GM23338 (cell line): ENCODE measurements at regions not wholly inside any gene's neighbourhood (a gene's known extent, or its start where the extent isn't known, plus 50 kb on each side); places are given as distances from the start of the nearest gene placed in this dataset.

ENCODE experiments used
- ATAC-seq: fragments of 200-7000 bp; cut with Tn5 transposase; 3 replicates; pipeline ENCODE4 v1.9.1; 2020
- DNase-seq: peaks from one replicate; pipeline ENCODE4 v3.0.0-alpha.2; 2015; ENCODE audit warnings: low spot score
- H2AFZ ChIP-seq: fragments of 200-600 bp; sonication (generic); 2 replicates; pipeline ENCODE4 v1.8.0; 2016; ENCODE audit warnings: antibody characterized with exemption, mild to moderate bottlenecking, moderate library complexity
- H3F3A ChIP-seq: fragments of 200-600 bp; sonication (generic); replicated peaks from 2 replicates; pipeline ENCODE4 v1.8.0; 2017; ENCODE audit warnings: antibody characterized with exemption, mixed run types, low read depth
- H3K27ac ChIP-seq: fragments of 200-600 bp; sonication (generic); 2 replicates; pipeline ENCODE4 v1.6.1; 2016; ENCODE audit warnings: low read depth
- H3K27me3 ChIP-seq: fragments of 200-600 bp; sonication (generic); 2 replicates; pipeline ENCODE4 v1.8.0; 2016; ENCODE audit warnings: mild to moderate bottlenecking, mixed run types, moderate library complexity; ENCODE audit not compliant: insufficient read depth
- H3K36me3 ChIP-seq: fragments of 200-600 bp; sonication (generic); 2 replicates; pipeline ENCODE4 v1.8.0; 2016; ENCODE audit warnings: mild to moderate bottlenecking; ENCODE audit not compliant: insufficient read depth
- H3K4me1 ChIP-seq: fragments of 200-600 bp; sonication (generic); 2 replicates; pipeline ENCODE4 v1.8.0; 2016; ENCODE audit warnings: mild to moderate bottlenecking, moderate library complexity; ENCODE audit not compliant: insufficient read depth
- H3K4me2 ChIP-seq: fragments of 200-600 bp; sonication (generic); 2 replicates; pipeline ENCODE4 v1.7.1; 2017; ENCODE audit warnings: mixed run types
- H3K4me3 ChIP-seq: fragments of 200-600 bp; sonication (generic); 2 replicates; pipeline ENCODE4 v1.6.1; 2016; ENCODE audit warnings: mixed run types
- H3K79me2 ChIP-seq: fragments of 200-600 bp; sonication (generic); replicated peaks from 2 replicates; pipeline ENCODE4 v1.8.0; 2017; ENCODE audit warnings: mild to moderate bottlenecking; ENCODE audit not compliant: insufficient read depth
- H3K9me2 ChIP-seq: fragments of 200-600 bp; sonication (generic); 2 replicates; pipeline ENCODE4 v1.8.0; 2017; ENCODE audit not compliant: insufficient read depth
- H4K20me1 ChIP-seq: fragments of 200-600 bp; sonication (generic); replicated peaks from 2 replicates; pipeline ENCODE4 v1.8.0; 2017; ENCODE audit warnings: mild to moderate bottlenecking; ENCODE audit not compliant: insufficient read depth
- H3K27ac Mint-ChIP-seq: 2 replicates; pipeline ENCODE4 v1.8.0; 2020; ENCODE audit warnings: inconsistent platforms, mild to moderate bottlenecking, moderate library complexity, mixed read lengths
- H3K27me3 Mint-ChIP-seq: 3 replicates; pipeline ENCODE4 v1.8.0; 2022; ENCODE audit warnings: low read depth, mild to moderate bottlenecking, moderate library complexity, mixed read lengths, inconsistent platforms; ENCODE audit not compliant: insufficient read depth, poor library complexity
- H3K36me3 Mint-ChIP-seq: 3 replicates; pipeline ENCODE4 v1.8.0; 2021; ENCODE audit warnings: low read depth, mild to moderate bottlenecking, inconsistent platforms, moderate library complexity, mixed read lengths
- H3K4me1 Mint-ChIP-seq: 3 replicates; pipeline ENCODE4 v1.8.0; 2020; ENCODE audit warnings: mild to moderate bottlenecking, inconsistent platforms, mixed read lengths
- H3K4me3 Mint-ChIP-seq: 3 replicates; pipeline ENCODE4 v1.8.0; 2021; ENCODE audit warnings: moderate library complexity, mild to moderate bottlenecking, inconsistent platforms, mixed read lengths
- H3K9me3 Mint-ChIP-seq: 3 replicates; pipeline ENCODE4 v1.8.0; 2020; ENCODE audit warnings: moderate library complexity, mild to moderate bottlenecking, inconsistent platforms, mixed read lengths
- EZH2 ChIP-seq: fragments of 200-600 bp; sonication (generic); IDR thresholded peaks from one replicate; pipeline ENCODE4 v1.8.0; 2017; ENCODE audit warnings: antibody characterized with exemption, mild to moderate bottlenecking, low read depth; ENCODE audit not compliant: unreplicated experiment
- STAT1 ChIP-seq: IDR thresholded peaks from one replicate; pipeline ENCODE4 v1.6.1; 2016; ENCODE audit warnings: antibody characterized with exemption; ENCODE audit not compliant: unreplicated experiment
- ZNF331 ChIP-seq: fragments of 250-450 bp; sonication (Bioruptor Pico); IDR thresholded peaks from 2 replicates; pipeline ENCODE4 v1.5.0; 2020; ENCODE audit warnings: low read depth, mild to moderate bottlenecking, moderate library complexity
- ZNF462 ChIP-seq: fragments of 250-450 bp; sonication (Bioruptor Pico); IDR thresholded peaks from 2 replicates; pipeline ENCODE4 v1.5.0; 2020; ENCODE audit warnings: mild to moderate bottlenecking, moderate library complexity
- TF ChIP-seq, protein P1 (sequence below), 2 experiments: fragments of 200-600 bp in 1 of 2; sonication (generic) in 1 of 2; conservative IDR thresholded peaks; 2 replicates each; pipeline versions ENCODE4 v1.5.1 to v1.6.1; 2016 to 2017; ENCODE audit warnings: antibody characterized with exemption in 2 of 2, low read depth in 2 of 2, mild to moderate bottlenecking in 2 of 2, moderate library complexity in 1 of 2
- TF ChIP-seq, protein P2 (sequence below): IDR thresholded peaks from 2 replicates; pipeline ENCODE4 v1.6.1; 2016; ENCODE audit warnings: antibody characterized with exemption

GRCh38 chr9:106634641-106635040, 228.3 kb upstream of the ZNF462 start:
- Mint-ChIP-seq H3K4me3 (no peak overlapping the region), H3K9me3 (no peaks in the 10 kb centered on the region)
- TF ChIP-seq STAT1 (no peak), EZH2 (no peak), ZNF331 (CRISPR knock-in tag) (no peak), ZNF462 (CRISPR knock-in tag) (no peak)
- TF ChIP-seq, protein P1, sequence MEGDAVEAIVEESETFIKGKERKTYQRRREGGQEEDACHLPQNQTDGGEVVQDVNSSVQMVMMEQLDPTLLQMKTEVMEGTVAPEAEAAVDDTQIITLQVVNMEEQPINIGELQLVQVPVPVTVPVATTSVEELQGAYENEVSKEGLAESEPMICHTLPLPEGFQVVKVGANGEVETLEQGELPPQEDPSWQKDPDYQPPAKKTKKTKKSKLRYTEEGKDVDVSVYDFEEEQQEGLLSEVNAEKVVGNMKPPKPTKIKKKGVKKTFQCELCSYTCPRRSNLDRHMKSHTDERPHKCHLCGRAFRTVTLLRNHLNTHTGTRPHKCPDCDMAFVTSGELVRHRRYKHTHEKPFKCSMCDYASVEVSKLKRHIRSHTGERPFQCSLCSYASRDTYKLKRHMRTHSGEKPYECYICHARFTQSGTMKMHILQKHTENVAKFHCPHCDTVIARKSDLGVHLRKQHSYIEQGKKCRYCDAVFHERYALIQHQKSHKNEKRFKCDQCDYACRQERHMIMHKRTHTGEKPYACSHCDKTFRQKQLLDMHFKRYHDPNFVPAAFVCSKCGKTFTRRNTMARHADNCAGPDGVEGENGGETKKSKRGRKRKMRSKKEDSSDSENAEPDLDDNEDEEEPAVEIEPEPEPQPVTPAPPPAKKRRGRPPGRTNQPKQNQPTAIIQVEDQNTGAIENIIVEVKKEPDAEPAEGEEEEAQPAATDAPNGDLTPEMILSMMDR (conservative IDR thresholded peaks at IDR 0.05; ENCODE audit: low read depth in 2 of 2) = no peak
- TF ChIP-seq, protein P2, sequence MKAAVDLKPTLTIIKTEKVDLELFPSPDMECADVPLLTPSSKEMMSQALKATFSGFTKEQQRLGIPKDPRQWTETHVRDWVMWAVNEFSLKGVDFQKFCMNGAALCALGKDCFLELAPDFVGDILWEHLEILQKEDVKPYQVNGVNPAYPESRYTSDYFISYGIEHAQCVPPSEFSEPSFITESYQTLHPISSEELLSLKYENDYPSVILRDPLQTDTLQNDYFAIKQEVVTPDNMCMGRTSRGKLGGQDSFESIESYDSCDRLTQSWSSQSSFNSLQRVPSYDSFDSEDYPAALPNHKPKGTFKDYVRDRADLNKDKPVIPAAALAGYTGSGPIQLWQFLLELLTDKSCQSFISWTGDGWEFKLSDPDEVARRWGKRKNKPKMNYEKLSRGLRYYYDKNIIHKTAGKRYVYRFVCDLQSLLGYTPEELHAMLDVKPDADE = no peak

More at GRCh38 chr9:106634641-106635040, 228.3 kb upstream of the ZNF462 start:
- Mint-ChIP-seq H3K36me3 (no peaks in the 10 kb centered on the region), H3K27ac (no peak overlapping the region), H3K4me1 (peaks cover 5% of the 10 kb centered on the region; the same call in 1 of the 3 replicates), H3K27me3 (no peaks in the 10 kb centered on the region)
- no peak overlapping the region for H3K27ac ChIP-seq
- no peaks in the 10 kb centered on the region for H3F3A ChIP-seq
- no peak overlapping the region for H3K4me2 ChIP-seq
- no peaks in the 10 kb centered on the region; the same call in 1 of the 2 replicates for H3K4me1 ChIP-seq
- H4K20me1 ChIP-seq = no peaks in the 10 kb centered on the region
- no peak overlapping the region for H3K4me3 ChIP-seq
- no peaks in the 10 kb centered on the region for H3K36me3 ChIP-seq
- ATAC-seq = no peak
- H3K27me3 ChIP-seq = no peaks in the 10 kb centered on the region
- H3K9me2 ChIP-seq = peaks cover 12% of the 10 kb centered on the region; the same call in 1 of the 2 replicates
- no peaks in the 10 kb centered on the region for H3K79me2 ChIP-seq
- H2AFZ ChIP-seq = no peak overlapping the region
- no peak for DNase-seq
